ENCODE measurements at regions not wholly inside any gene's neighbourhood (a gene's known extent, or its start where the extent isn't known, plus 50 kb on each side); places are given as distances from the start of the nearest gene placed in this dataset.

- H3K27ac ChIP-seq (ENCODE audit: low read depth in 1 of 2, low read length in 2 of 2), result no peak overlapping the region
- no peak for ATAC-seq (ENCODE audit: low FRiP score)
Measured at GRCh38 chrX:10051866-10052480, 84.8 kb downstream of the CLDN34 start.

GRCh38 chrX:10052906-10053625 lies 85.9 kb downstream of the CLDN34 start:
- H3K36me3 ChIP-seq (ENCODE audit: control insufficient read depth in 1 of 2, insufficient read depth in 2 of 2, low read length in 1 of 2), result no peaks in the 10 kb centered on the region
- H3K9me3 ChIP-seq (ENCODE audit: control insufficient read depth, low read length), result no peaks in the 10 kb centered on the region
- no peaks in the 10 kb centered on the region for H3K27me3 ChIP-seq (ENCODE audit: control insufficient read depth in 1 of 2, insufficient read depth in 2 of 2, low read length in 1 of 2)
- 62 to 77% methylated on average over 5 of the region's 5 CpGs for WGBS, 2 donors
- peak; percentile 20 to 56 for DNase-seq
- no peaks in the 10 kb centered on the region for H3K4me1 ChIP-seq (ENCODE audit: control insufficient read depth in 1 of 2, insufficient read depth in 2 of 2, low read length in 2 of 2)
- H3K27ac ChIP-seq (ENCODE audit: low read depth in 1 of 2, low read length in 2 of 2), result no peak overlapping the region
- no peak overlapping the region for H3K4me3 ChIP-seq (ENCODE audit: low read length in 2 of 2)
- intact Hi-C loops (cut with DNase I), result no loop called here
- no peak for ATAC-seq (ENCODE audit: low FRiP score)

More at GRCh38 chrX:10051866-10052480, 84.8 kb downstream of the CLDN34 start:
- H3K9me3 ChIP-seq (ENCODE audit: control insufficient read depth, low read length), result no peaks in the 10 kb centered on the region
- no peaks in the 10 kb centered on the region for H3K36me3 ChIP-seq (ENCODE audit: control insufficient read depth in 1 of 2, insufficient read depth in 2 of 2, low read length in 1 of 2)
- H3K27me3 ChIP-seq (ENCODE audit: control insufficient read depth in 1 of 2, insufficient read depth in 2 of 2, low read length in 1 of 2), result no peaks in the 10 kb centered on the region
- no peak overlapping the region for H3K4me3 ChIP-seq (ENCODE audit: low read length in 2 of 2)
- H3K4me1 ChIP-seq (ENCODE audit: control insufficient read depth in 1 of 2, insufficient read depth in 2 of 2, low read length in 2 of 2), result no peaks in the 10 kb centered on the region
- WGBS, 2 donors, result 68 to 76% methylated on average over 5 of the region's 5 CpGs
- intact Hi-C loops (cut with DNase I), result no loop called here
- no peak for DNase-seq

DNA sequence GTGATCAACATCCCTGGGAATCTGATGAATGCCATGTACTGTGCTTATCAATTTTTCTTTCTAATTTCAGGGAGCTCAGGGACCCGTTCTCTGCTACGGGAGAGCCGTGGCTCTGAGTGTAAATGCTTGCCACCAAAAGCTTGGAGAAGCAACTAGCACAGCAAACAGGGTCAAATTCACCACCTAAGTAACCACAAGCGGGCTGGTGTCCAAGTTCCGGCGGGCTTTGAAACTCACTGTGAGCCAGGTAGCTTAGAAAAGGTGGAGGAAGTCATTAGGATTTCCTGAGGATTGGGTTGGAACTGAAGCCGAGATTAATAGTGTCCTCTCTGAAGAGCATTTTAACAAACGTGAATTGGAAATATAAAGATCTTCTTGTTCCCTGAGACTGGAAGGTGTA lies 87.2 kb downstream of the CLDN34 start:
- Histone ChIP-seq H3K4me3 (ENCODE audit: low read length in 2 of 2) (no peak overlapping the region), H3K9me3 (ENCODE audit: control insufficient read depth, low read length) (no peaks in the 10 kb centered on the region), H3K27ac (ENCODE audit: low read depth in 1 of 2, low read length in 2 of 2) (no peak overlapping the region), H3K4me1 (ENCODE audit: control insufficient read depth in 1 of 2, insufficient read depth in 2 of 2, low read length in 2 of 2) (no peaks in the 10 kb centered on the region), H3K27me3 (ENCODE audit: control insufficient read depth in 1 of 2, insufficient read depth in 2 of 2, low read length in 1 of 2) (no peaks in the 10 kb centered on the region), H3K36me3 (ENCODE audit: control insufficient read depth in 1 of 2, insufficient read depth in 2 of 2, low read length in 1 of 2) (no peaks in the 10 kb centered on the region)
- ATAC-seq (ENCODE audit: low FRiP score) (no peak), DNase-seq (no peak)
- 89 to 94% methylated on average over 8 of the region's 8 CpGs for WGBS, 2 donors
- intact Hi-C loops (cut with DNase I), result no loop called here

DNA sequence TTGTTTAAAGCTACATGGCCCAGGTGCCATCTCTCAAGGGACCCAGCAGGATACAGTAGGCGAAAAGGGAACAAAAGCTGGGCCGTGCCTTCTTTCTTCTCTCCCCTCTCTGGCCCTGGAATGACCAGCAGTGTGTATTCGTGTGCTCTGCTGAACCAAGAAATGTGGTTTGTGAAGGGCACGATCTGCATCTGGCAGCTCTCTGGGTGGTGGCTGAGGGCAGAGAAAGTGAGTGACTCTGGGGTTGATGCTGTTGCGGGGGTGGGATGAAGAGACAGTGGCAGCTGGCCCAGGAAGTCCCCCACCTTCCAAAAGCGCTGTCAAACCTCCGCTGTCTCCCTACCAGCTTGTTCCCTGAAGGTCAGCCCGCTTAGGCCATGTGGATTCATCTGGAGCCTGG lies 88.3 kb downstream of the CLDN34 start:
- WGBS, 2 donors, result 83 to 97% methylated on average over 8 of the region's 8 CpGs
- ATAC-seq (ENCODE audit: low FRiP score), result no peak
- Histone ChIP-seq H3K9me3 (ENCODE audit: control insufficient read depth, low read length) (no peaks in the 10 kb centered on the region), H3K36me3 (ENCODE audit: control insufficient read depth in 1 of 2, insufficient read depth in 2 of 2, low read length in 1 of 2) (no peaks in the 10 kb centered on the region), H3K4me1 (ENCODE audit: control insufficient read depth in 1 of 2, insufficient read depth in 2 of 2, low read length in 2 of 2) (no peaks in the 10 kb centered on the region), H3K4me3 (ENCODE audit: low read length in 2 of 2) (no peak overlapping the region), H3K27ac (ENCODE audit: low read depth in 1 of 2, low read length in 2 of 2) (no peak overlapping the region), H3K27me3 (ENCODE audit: control insufficient read depth in 1 of 2, insufficient read depth in 2 of 2, low read length in 1 of 2) (no peaks in the 10 kb centered on the region)
- intact Hi-C loops (cut with DNase I), result no loop called here
- DNase-seq, result no peak

DNA sequence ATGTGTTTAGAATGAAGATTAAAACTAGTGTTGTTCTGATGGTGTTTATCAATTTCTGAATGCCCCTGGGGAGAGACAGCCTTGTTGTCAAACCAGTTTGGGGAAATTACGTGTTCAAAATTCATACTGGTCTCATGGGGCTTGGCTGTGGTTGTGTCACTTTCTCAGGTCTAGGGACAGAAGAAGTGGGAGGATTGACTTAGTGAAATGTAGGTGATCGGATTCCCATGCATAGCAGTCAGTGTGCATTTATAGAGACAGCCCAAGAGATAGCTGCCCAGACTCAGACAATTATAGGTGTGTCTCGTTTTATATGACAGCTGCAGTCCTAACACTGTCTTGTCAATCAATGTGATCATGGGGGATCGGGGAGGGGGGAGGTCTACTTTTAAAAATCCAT lies 94.4 kb upstream of the CLCN4 start:
- ATAC-seq (ENCODE audit: low FRiP score), result no peak
- WGBS, 2 donors, result 64 to 85% methylated on average over 4 of the region's 4 CpGs

GRCh38 chrX:10062980-10063379 lies 93.8 kb upstream of the CLCN4 start:
- Histone ChIP-seq H3K36me3 (ENCODE audit: control insufficient read depth in 1 of 2, insufficient read depth in 2 of 2, low read length in 1 of 2) (peaks cover 0 to 5% of the 10 kb centered on the region in 2 donors), H3K9me3 (ENCODE audit: control insufficient read depth, low read length) (no peaks in the 10 kb centered on the region), H3K27ac (ENCODE audit: low read depth in 1 of 2, low read length in 2 of 2) (no peak overlapping the region), H3K4me1 (ENCODE audit: control insufficient read depth in 1 of 2, insufficient read depth in 2 of 2, low read length in 2 of 2) (no peaks in the 10 kb centered on the region), H3K4me3 (ENCODE audit: low read length in 2 of 2) (no peak overlapping the region), H3K27me3 (ENCODE audit: control insufficient read depth in 1 of 2, insufficient read depth in 2 of 2, low read length in 1 of 2) (no peaks in the 10 kb centered on the region)
- intact Hi-C loops (cut with DNase I), result no loop called here
- no peak for ATAC-seq (ENCODE audit: low FRiP score)
- 84 to 93% methylated on average over 2 of the region's 2 CpGs for WGBS, 2 donors
- DNase-seq, result no peak

More for the DNA sequence above, 94.4 kb upstream of the CLCN4 start:
- H3K9me3 ChIP-seq (ENCODE audit: control insufficient read depth, low read length), result no peaks in the 10 kb centered on the region
- peaks cover 0 to 1% of the 10 kb centered on the region in 2 donors for H3K36me3 ChIP-seq (ENCODE audit: control insufficient read depth in 1 of 2, insufficient read depth in 2 of 2, low read length in 1 of 2)
- H3K4me1 ChIP-seq (ENCODE audit: control insufficient read depth in 1 of 2, insufficient read depth in 2 of 2, low read length in 2 of 2), result no peaks in the 10 kb centered on the region
- H3K27me3 ChIP-seq (ENCODE audit: control insufficient read depth in 1 of 2, insufficient read depth in 2 of 2, low read length in 1 of 2), result no peaks in the 10 kb centered on the region
- H3K4me3 ChIP-seq (ENCODE audit: low read length in 2 of 2), result no peak overlapping the region
- H3K27ac ChIP-seq (ENCODE audit: low read depth in 1 of 2, low read length in 2 of 2), result no peak overlapping the region
- no peak for DNase-seq
- intact Hi-C loops (cut with DNase I), result no loop called here

DNA sequence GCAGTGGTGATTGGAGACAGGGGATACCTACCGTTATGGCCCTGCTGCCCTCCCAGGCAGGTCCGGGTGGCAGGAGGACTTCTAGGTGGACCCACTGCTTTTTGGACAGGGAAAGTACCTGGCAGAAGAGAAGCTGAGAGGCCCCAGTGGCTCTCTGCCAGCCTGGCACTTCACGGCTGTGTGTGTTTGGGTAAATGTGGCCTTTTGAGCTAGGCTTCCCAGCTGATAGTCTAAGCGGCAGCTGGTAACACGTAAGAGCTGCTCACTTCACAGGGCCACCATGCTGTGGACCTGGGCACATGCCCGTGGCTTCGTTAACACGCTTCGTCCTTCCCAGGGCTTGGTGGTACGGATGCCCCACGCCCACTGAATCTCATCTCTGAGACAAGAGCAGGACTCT lies 92.0 kb upstream of the CLCN4 start:
- H3K27me3 ChIP-seq (ENCODE audit: control insufficient read depth in 1 of 2, insufficient read depth in 2 of 2, low read length in 1 of 2), result no peaks in the 10 kb centered on the region
- ATAC-seq (ENCODE audit: low FRiP score) (peak; percentile 13), DNase-seq (no peak)
- no peak overlapping the region for H3K4me3 ChIP-seq (ENCODE audit: low read length in 2 of 2)
- H3K9me3 ChIP-seq (ENCODE audit: control insufficient read depth, low read length), result no peaks in the 10 kb centered on the region
- WGBS, 2 donors, result 64 to 68% methylated on average over 11 of the region's 11 CpGs
- intact Hi-C loops (cut with DNase I), result no loop called here
- peaks cover 0 to 7% of the 10 kb centered on the region in 2 donors for H3K36me3 ChIP-seq (ENCODE audit: control insufficient read depth in 1 of 2, insufficient read depth in 2 of 2, low read length in 1 of 2)
- no peak overlapping the region for H3K27ac ChIP-seq (ENCODE audit: low read depth in 1 of 2, low read length in 2 of 2)
- no peaks in the 10 kb centered on the region for H3K4me1 ChIP-seq (ENCODE audit: control insufficient read depth in 1 of 2, insufficient read depth in 2 of 2, low read length in 2 of 2)

GRCh38 chrX:10070714-10071436 lies 85.9 kb upstream of the CLCN4 start:
- WGBS, 2 donors, result 70 to 72% methylated on average over 7 of the region's 7 CpGs
- H3K36me3 ChIP-seq (ENCODE audit: control insufficient read depth in 1 of 2, insufficient read depth in 2 of 2, low read length in 1 of 2), result peaks cover 0 to 7% of the 10 kb centered on the region in 2 donors
- ATAC-seq (ENCODE audit: low FRiP score), result no peak
- no peak overlapping the region for H3K27ac ChIP-seq (ENCODE audit: low read depth in 1 of 2, low read length in 2 of 2)
- no peak overlapping the region for H3K4me3 ChIP-seq (ENCODE audit: low read length in 2 of 2)
- intact Hi-C loops (cut with DNase I), result no loop called here
- H3K4me1 ChIP-seq (ENCODE audit: control insufficient read depth in 1 of 2, insufficient read depth in 2 of 2, low read length in 2 of 2), result peaks cover 0 to 2% of the 10 kb centered on the region in 2 donors
- DNase-seq, result no peak
- no peaks in the 10 kb centered on the region for H3K9me3 ChIP-seq (ENCODE audit: control insufficient read depth, low read length)
- no peaks in the 10 kb centered on the region for H3K27me3 ChIP-seq (ENCODE audit: control insufficient read depth in 1 of 2, insufficient read depth in 2 of 2, low read length in 1 of 2)
